H1 (cell line): ENCODE measurements at regions not wholly inside any gene's neighbourhood (a gene's known extent, or its start where the extent isn't known, plus 50 kb on each side); places are given as distances from the start of the nearest gene placed in this dataset.

Experiments used
- BACH1 ChIP-seq: IDR thresholded peaks from 2 replicates; pipeline ENCODE4 v1.6.1; 2012; ENCODE audit warnings: low read length, improper control_type of control experiment
- CHD7 ChIP-seq: fragments of 300-600 bp; sonication (generic); IDR thresholded peaks from 2 replicates; pipeline ENCODE4 v1.7.1; 2012; ENCODE audit warnings: low read length, moderate library complexity, mild to moderate bottlenecking, inconsistent platforms; ENCODE audit not compliant: insufficient replicate concordance
- CTCF ChIP-seq, 3 experiments: IDR thresholded peaks; 1 replicate in 2 of 3; 2 replicates in 1 of 3; pipeline versions ENCODE4 v1.5.1 to v1.6.1; 2011; ENCODE audit warnings: low read length in 3 of 3, mild to moderate bottlenecking in 3 of 3, inconsistent platforms in 2 of 3, low read depth in 1 of 3, moderate library complexity in 1 of 3; ENCODE audit not compliant: insufficient read depth in 1 of 3; ENCODE audit errors: control extremely low read depth in 1 of 3
- FOSL1 ChIP-seq: IDR thresholded peaks from 2 replicates; pipeline ENCODE4 v1.6.1; 2011; ENCODE audit warnings: mild to moderate bottlenecking, low read depth, low read length, moderate library complexity; ENCODE audit not compliant: insufficient read depth
- HDAC2 ChIP-seq, 2 experiments: fragments of 300-600 bp in 1 of 2; sonication (generic) in 1 of 2; IDR thresholded peaks; 2 replicates each; pipeline ENCODE4 v1.6.1; 2011 to 2012; ENCODE audit warnings: low read depth in 2 of 2, low read length in 2 of 2, mild to moderate bottlenecking in 2 of 2, moderate library complexity in 2 of 2, borderline replicate concordance in 1 of 2, inconsistent platforms in 1 of 2
- MAFK ChIP-seq: IDR thresholded peaks from 2 replicates; pipeline ENCODE4 v1.6.1; 2012; ENCODE audit warnings: low read depth, mild to moderate bottlenecking, improper control_type of control experiment, low read length
- MAX ChIP-seq: IDR thresholded peaks from 2 replicates; pipeline ENCODE4 v1.6.1; 2012; ENCODE audit warnings: inconsistent platforms
- NRF1 ChIP-seq: IDR thresholded peaks from 2 replicates; pipeline ENCODE4 v1.6.1; 2011; ENCODE audit warnings: mild to moderate bottlenecking, low read depth, low read length, improper control_type of control experiment
- POLR2A ChIP-seq, 2 experiments: IDR thresholded peaks; 1 replicate in 1 of 2; 2 replicates in 1 of 2; pipeline ENCODE4 v1.6.1; 2011; ENCODE audit warnings: low read depth in 2 of 2, low read length in 2 of 2, mild to moderate bottlenecking in 2 of 2; ENCODE audit errors: control extremely low read depth in 1 of 2
- RFX5 ChIP-seq: IDR thresholded peaks from 2 replicates; pipeline ENCODE4 v1.6.1; 2011; ENCODE audit warnings: low read depth, low read length, improper control_type of control experiment, borderline replicate concordance
- SRF ChIP-seq: IDR thresholded peaks from 2 replicates; pipeline ENCODE4 v1.6.1; 2011; ENCODE audit warnings: mild to moderate bottlenecking, low read depth, low read length, moderate library complexity
- TAF1 ChIP-seq: IDR thresholded peaks from 2 replicates; pipeline ENCODE4 v1.6.1; 2011; ENCODE audit warnings: mild to moderate bottlenecking, low read depth, low read length
- TAF7 ChIP-seq: optimal IDR thresholded peaks from 2 replicates; pipeline ENCODE3; 2011; ENCODE audit warnings: low read depth, mild to moderate bottlenecking, inconsistent platforms, low read length, moderate library complexity, borderline replicate concordance

GRCh38 chr2:53312181-53312580, 455.4 kb upstream of the CHAC2 start:
- TF ChIP-seq MAFK (no peak), CTCF (IDR thresholded peaks at IDR 0.05; ENCODE audit: control extremely low read depth in 1 of 3, insufficient read depth in 1 of 3, low read depth in 1 of 3, low read length in 3 of 3) (no peak), POLR2A (IDR thresholded peaks at IDR 0.05; ENCODE audit: control extremely low read depth in 1 of 2, low read depth in 2 of 2, low read length in 2 of 2) (no peak), MAX (no peak), RFX5 (no peak), HDAC2 (IDR thresholded peaks at IDR 0.05; ENCODE audit: borderline replicate concordance in 1 of 2, low read depth in 2 of 2, low read length in 2 of 2) (no peak), SRF (no peak), TAF7 (no peak), FOSL1 (no peak), BACH1 (no peak), CHD7 (no peak), NRF1 (no peak), TAF1 (no peak)
